ENCODE measurements at regions not wholly inside any gene's neighbourhood (a gene's known extent, or its start where the extent isn't known, plus 50 kb on each side); places are given as distances from the start of the nearest gene placed in this dataset.

DNA sequence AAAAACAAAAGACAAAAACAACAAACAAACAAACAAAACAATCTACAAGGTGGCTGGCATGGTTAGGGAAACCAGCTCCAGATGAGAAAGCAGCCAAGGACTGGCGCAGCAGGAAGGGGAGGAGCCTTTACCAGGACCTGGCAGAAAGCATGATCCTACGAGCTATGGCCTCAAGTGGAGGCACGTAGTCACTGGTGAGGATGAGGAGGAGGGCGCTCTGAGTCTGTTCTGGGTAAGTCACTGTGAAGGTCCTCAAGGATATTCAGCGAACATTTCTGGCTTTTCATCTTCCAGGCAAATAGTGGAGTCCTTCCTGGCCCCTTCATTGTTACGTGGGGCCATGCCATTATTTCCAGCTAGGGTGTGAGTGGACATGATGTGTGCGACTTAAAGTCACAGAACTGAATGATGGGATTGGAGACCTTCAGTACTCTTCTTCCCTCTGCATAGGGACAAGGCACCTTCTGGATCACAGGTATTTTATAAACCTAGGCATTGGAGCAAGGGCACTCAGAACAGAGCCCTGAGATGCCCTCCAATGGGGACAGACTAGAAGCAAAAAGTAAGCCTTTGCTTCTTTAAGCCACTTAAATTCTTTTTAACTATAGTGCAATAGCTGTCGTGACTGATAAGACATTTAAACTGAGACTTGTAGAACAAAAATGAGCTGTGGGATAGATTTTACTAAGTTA, 771.3 kb downstream of the RAB28 start:
- ATAC-seq (no peak), DNase-seq (no peak)
- intact Hi-C loops (cut with DNase I), result loop anchor here in 1 of 10 donors (5.0 kb wide), 1 partner anchor 40 kb away; no protein-coding TSS in a partner anchor
- Histone ChIP-seq H3K9me3 (peaks cover 0 to 17% (median 0%) of the 10 kb centered on the region in 11 donors), H3K27ac (no peak overlapping the region), H3K36me3 (no peaks in the 10 kb centered on the region), H3K4me1 (no peaks in the 10 kb centered on the region), H3K27me3 (no peaks in the 10 kb centered on the region), H3K4me3 (no peak overlapping the region)
- 67 to 89% methylated on average over 8 of the region's 8 CpGs for WGBS, 2 donors
- TF ChIP-seq, protein P1, sequence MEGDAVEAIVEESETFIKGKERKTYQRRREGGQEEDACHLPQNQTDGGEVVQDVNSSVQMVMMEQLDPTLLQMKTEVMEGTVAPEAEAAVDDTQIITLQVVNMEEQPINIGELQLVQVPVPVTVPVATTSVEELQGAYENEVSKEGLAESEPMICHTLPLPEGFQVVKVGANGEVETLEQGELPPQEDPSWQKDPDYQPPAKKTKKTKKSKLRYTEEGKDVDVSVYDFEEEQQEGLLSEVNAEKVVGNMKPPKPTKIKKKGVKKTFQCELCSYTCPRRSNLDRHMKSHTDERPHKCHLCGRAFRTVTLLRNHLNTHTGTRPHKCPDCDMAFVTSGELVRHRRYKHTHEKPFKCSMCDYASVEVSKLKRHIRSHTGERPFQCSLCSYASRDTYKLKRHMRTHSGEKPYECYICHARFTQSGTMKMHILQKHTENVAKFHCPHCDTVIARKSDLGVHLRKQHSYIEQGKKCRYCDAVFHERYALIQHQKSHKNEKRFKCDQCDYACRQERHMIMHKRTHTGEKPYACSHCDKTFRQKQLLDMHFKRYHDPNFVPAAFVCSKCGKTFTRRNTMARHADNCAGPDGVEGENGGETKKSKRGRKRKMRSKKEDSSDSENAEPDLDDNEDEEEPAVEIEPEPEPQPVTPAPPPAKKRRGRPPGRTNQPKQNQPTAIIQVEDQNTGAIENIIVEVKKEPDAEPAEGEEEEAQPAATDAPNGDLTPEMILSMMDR (IDR thresholded peaks at IDR 0.05), result no peak

DNA sequence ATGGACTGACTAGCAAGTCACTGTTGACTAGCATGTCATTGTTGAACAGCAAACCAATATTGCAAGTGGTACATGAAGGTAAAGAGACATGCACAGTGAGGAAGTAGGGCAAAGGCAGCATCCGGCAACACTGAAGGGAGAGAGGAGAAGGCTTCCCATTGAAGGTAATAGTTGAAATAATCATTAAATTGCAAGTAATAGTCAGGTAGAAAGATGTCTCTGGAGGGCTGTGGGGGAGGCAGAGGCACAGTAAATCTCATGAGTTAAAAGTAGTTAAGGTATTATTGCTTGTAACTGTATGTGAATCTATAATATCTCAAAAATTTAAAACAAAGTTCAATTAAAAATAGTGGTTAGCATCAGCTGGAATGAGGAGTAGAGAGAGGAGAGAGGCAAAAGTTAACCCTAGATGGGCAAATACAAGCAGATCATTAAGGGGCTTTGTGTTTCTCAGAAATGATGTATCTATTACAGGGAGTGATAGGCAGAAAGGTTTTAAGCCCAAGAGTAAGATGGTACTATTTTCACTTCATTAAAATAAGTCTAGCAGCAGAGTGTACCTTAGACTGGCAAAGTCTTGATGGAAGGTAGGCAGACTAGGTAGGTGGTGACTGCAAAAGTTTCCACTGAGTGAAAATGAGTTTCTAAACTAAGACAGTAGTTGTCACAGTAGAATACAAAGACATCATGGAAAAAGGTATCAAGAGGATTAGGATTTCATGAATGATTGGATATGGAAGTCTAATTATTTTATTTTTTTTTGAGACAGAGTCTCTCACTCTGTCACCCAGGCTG, 776.6 kb downstream of the RAB28 start:
- intact Hi-C loops (cut with DNase I), result no loop called here
- H3K27me3 ChIP-seq, result peaks cover 0 to 3% (median 0%) of the 10 kb centered on the region in 7 donors
- no peak overlapping the region for H3K27ac ChIP-seq
- H3K4me1 ChIP-seq, result no peaks in the 10 kb centered on the region
- H3K4me3 ChIP-seq, result no peak overlapping the region
- DNase-seq (no peak), ATAC-seq (no peak)
- H3K36me3 ChIP-seq, result no peaks in the 10 kb centered on the region
- 81 to 84% methylated on average over 1 of the region's 1 CpG for WGBS, 2 donors
- TF ChIP-seq, protein P1 (IDR thresholded peaks at IDR 0.05), result no peak
- peaks cover 0 to 10% (median 0%) of the 10 kb centered on the region in 11 donors for H3K9me3 ChIP-seq

DNA sequence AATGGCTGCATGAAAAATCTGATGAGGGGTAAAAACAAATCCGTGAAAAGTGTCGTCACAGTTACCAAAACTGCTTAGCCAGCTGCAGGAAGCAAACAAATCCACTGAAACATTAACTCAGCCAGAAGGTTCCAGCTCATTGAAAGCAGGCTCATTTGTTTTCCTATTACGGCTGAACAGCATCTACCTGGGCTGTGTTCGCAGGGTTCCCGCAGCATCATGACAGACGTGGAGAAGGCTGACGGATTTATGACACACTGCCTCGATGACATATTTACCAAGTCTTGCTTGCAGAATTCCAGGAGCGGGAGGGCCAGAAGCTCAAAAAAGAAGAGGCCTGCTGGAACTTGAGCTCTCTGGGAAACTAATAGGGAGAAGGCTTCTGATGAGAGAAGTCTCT, 781.1 kb downstream of the RAB28 start:
- intact Hi-C loops (cut with DNase I), result no loop called here
- WGBS, 2 donors, result 74 to 80% methylated on average over 9 of the region's 9 CpGs
- ATAC-seq, result no peak
- H3K27me3 ChIP-seq, result peaks cover 0 to 3% (median 0%) of the 10 kb centered on the region in 7 donors
- DNase-seq, result no peak
- peaks cover 0 to 4% (median 0%) of the 10 kb centered on the region in 9 donors for H3K4me1 ChIP-seq
- no peaks in the 10 kb centered on the region for H3K36me3 ChIP-seq
- H3K9me3 ChIP-seq, result no peaks in the 10 kb centered on the region
- H3K4me3 ChIP-seq, result no peak overlapping the region
- TF ChIP-seq, protein P1 (IDR thresholded peaks at IDR 0.05), result no peak
- no peak overlapping the region for H3K27ac ChIP-seq

DNA sequence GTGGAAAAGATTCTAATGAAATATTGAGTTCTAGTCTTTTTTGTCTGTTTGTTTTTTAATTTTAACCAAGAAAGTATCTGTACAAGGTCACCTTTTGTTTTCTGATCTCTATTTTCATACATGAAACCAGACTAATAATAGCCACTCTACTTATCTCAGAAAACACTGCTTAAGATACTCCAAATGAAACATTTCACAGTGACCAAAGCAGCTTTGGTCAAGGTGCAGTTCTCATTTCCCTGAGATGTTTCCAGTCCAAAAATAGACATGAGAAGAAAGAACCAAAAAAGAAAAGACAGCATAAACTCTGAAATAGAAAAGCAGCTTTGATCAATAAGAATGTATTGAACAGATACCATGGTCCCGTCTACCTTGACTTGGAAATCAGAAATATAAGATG, 782.8 kb downstream of the RAB28 start:
- DNase-seq, result no peak
- H3K27ac ChIP-seq, result no peak overlapping the region
- H3K4me1 ChIP-seq, result peaks cover 0 to 4% (median 0%) of the 10 kb centered on the region in 9 donors
- WGBS, 2 donors, result 87 to 89% methylated on average over 1 of the region's 1 CpG
- TF ChIP-seq, protein P1 (IDR thresholded peaks at IDR 0.05), result no peak
- H3K27me3 ChIP-seq, result peaks cover 0 to 3% (median 0%) of the 10 kb centered on the region in 7 donors
- H3K36me3 ChIP-seq, result no peaks in the 10 kb centered on the region
- no peak for ATAC-seq
- no peaks in the 10 kb centered on the region for H3K9me3 ChIP-seq
- no peak overlapping the region for H3K4me3 ChIP-seq
- intact Hi-C loops (cut with DNase I), result no loop called here
